GM12875 (cell line): ENCODE measurements at regions not wholly inside any gene's neighbourhood (a gene's known extent, or its start where the extent isn't known, plus 50 kb on each side); places are given as distances from the start of the nearest gene placed in this dataset.

Experiments
- H3K4me3 ChIP-seq: one replicate; pipeline ENCODE4 v1.5.1; 2011; ENCODE audit warnings: low read depth, low read length, control low read depth
- CTCF ChIP-seq: IDR thresholded peaks from 2 replicates; pipeline ENCODE4 v1.5.1; 2011; ENCODE audit warnings: low read depth, mild to moderate bottlenecking, control low read depth, inconsistent platforms, low read length, moderate library complexity, borderline replicate concordance; ENCODE audit not compliant: insufficient read depth

- no peak for TF ChIP-seq CTCF
- no peak overlapping the region for H3K4me3 ChIP-seq
Measured at GRCh38 chr12:24198070-24198469, 248.6 kb upstream of the SOX5 start.

DNA sequence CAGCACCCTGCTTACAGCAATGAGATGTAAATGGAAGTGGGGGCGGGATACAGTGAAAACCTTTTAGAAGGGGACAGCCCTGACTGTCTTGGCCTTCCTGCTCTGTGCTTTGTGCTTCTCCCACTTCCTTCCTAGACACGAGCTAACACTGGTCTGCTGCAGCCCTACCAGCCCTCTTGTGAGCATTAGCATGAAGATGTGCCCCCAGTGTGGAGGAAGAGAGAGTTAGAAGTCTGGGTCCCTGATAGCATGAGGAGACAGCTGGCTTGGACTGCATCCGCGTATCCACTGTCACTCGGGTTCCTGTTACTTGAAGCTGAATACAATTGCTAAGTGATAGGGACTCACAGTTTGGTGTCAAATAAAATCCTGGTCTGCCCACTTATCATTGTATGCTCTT is 248.1 kb upstream of the SOX5 start:
- H3K4me3 ChIP-seq, result no peak overlapping the region
- TF ChIP-seq CTCF, result no peak

GRCh38 chr12:24195063-24195462 is 245.6 kb upstream of the SOX5 start:
- no peak overlapping the region for H3K4me3 ChIP-seq
- TF ChIP-seq CTCF, result no peak

DNA sequence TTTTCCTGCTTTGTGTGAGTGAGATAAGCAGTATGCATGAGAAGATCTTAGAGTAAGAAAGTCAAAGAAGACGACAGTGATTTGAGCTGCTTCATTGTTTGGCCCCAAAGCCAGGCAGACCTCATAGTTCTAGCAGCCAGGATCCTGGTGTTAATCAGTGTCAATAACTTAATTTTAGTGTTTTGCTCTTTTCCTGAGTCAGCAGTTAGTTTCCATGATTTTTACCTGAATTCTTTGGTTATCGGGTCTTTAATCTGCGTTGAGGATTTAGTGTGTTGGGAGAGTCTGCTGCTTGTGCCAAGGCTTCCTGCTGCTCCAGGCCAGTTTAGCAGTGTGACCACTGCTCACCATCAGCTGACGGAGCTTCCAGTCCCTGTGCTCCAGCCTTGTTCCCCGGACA is 241.6 kb upstream of the SOX5 start:
- TF ChIP-seq CTCF, result no peak
- no peak overlapping the region for H3K4me3 ChIP-seq

- no peak overlapping the region for H3K4me3 ChIP-seq
- no peak for TF ChIP-seq CTCF
Measured at GRCh38 chr12:24185782-24186181, 236.3 kb upstream of the SOX5 start.

DNA sequence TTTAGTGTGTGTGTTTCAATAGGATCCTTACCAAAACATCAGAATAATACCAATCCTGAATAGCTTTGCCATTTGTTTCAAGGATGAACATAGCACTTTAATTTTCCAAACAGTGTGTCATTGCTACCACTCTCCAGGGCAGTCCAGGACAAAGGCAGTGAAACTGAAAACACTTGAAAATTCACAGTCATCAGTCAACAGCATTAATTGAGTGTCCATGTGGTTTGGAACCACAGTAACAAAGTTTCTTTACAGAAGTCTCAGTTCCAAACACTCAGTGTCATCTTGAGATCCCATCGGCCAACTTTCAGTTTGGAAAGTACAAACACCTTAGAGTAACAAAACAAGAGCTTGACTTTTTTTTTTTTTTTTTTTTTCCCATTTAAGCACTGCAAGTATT is 228.4 kb upstream of the SOX5 start:
- no peak overlapping the region for H3K4me3 ChIP-seq
- no peak for TF ChIP-seq CTCF

GRCh38 chr12:24175929-24176328 is 226.5 kb upstream of the SOX5 start:
- no peak for TF ChIP-seq CTCF
- no peak overlapping the region for H3K4me3 ChIP-seq

DNA sequence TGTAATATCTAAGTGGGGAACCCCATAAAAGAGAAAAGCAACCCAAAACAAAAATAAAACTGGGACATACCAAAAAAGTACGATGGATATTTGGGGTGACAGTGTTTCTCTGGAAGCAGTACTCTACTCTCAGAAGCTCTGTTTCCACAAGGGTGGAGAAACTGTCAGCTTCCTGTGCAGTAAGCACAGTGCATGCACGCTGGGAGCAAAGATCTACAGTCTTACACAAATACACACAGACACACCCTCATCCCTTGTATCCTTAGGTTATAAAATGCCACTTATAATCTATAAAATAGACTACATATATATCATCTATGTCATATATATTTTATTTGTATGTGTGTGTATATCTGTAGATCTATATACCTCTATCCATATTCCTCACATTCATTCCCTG is 225.8 kb upstream of the SOX5 start:
- no peak for TF ChIP-seq CTCF
- H3K4me3 ChIP-seq, result no peak overlapping the region
